Neuronal stem cell (in vitro differentiated cells): ENCODE measurements at regions not wholly inside any gene's neighbourhood (a gene's known extent, or its start where the extent isn't known, plus 50 kb on each side); places are given as distances from the start of the nearest gene placed in this dataset.
"Not testable (repeated sequence)": the region's sequence is repeated elsewhere in the genome, so short reads cannot be mapped to it uniquely, and the experiment has no call there.

Source experiments
- DNase-seq: peaks from one replicate; pipeline ENCODE4 v3.0.0-alpha.2; 2013; ENCODE audit warnings: low spot score
- H2AFZ ChIP-seq: one replicate; pipeline ENCODE4 v1.6.1; 2013; ENCODE audit warnings: mild to moderate bottlenecking, low read length, inconsistent platforms
- H2AK5ac ChIP-seq: 2 replicates; pipeline ENCODE4 v1.6.1; 2013; ENCODE audit warnings: low read depth, mild to moderate bottlenecking, inconsistent platforms, low read length, moderate library complexity, mixed read lengths
- H2BK120ac ChIP-seq: 2 replicates; pipeline ENCODE4 v1.6.1; 2013; ENCODE audit warnings: low read depth, mild to moderate bottlenecking, inconsistent platforms, low read length, moderate library complexity, mixed read lengths
- H2BK12ac ChIP-seq: one replicate; pipeline ENCODE4 v1.6.1; 2013; ENCODE audit warnings: low read length, inconsistent platforms
- H2BK15ac ChIP-seq: 2 replicates; pipeline ENCODE4 v1.6.1; 2013; ENCODE audit warnings: mild to moderate bottlenecking, low read length, inconsistent platforms, mixed read lengths
- H2BK5ac ChIP-seq: one replicate; pipeline ENCODE4 v1.6.1; 2013; ENCODE audit warnings: inconsistent platforms, mild to moderate bottlenecking, low read length, moderate library complexity
- H3K14ac ChIP-seq: one replicate; pipeline ENCODE4 v1.6.1; 2013; ENCODE audit warnings: low read length, inconsistent platforms
- H3K18ac ChIP-seq: 2 replicates; pipeline ENCODE4 v1.6.1; 2013; ENCODE audit warnings: low read length, inconsistent platforms
- H3K23ac ChIP-seq: 2 replicates; pipeline ENCODE4 v1.6.1; 2013; ENCODE audit warnings: low read depth, mild to moderate bottlenecking, mixed read lengths, low read length, inconsistent platforms; ENCODE audit not compliant: poor library complexity
- H3K27ac ChIP-seq: replicated peaks from 3 replicates; pipeline ENCODE4 v1.5.1; 2013; ENCODE audit warnings: low read length, inconsistent platforms
- H3K27me3 ChIP-seq, 3 experiments: 2 replicates each; pipeline ENCODE4 v1.6.1; 2013; ENCODE audit warnings: low read length in 3 of 3, mild to moderate bottlenecking in 2 of 3, inconsistent platforms in 1 of 3, low read depth in 1 of 3, mixed read lengths in 1 of 3, moderate library complexity in 1 of 3; ENCODE audit not compliant: control insufficient read depth in 3 of 3, insufficient read depth in 3 of 3
- H3K36me3 ChIP-seq, 2 donors: replicated peaks in 1 of 2; 2 replicates each; pipeline ENCODE4 v1.6.1; 2013; ENCODE audit warnings: low read length in 2 of 2; ENCODE audit not compliant: control insufficient read depth in 2 of 2, insufficient read depth in 2 of 2
- H3K4ac ChIP-seq: 2 replicates; pipeline ENCODE4 v1.6.1; 2013; ENCODE audit warnings: inconsistent platforms, mild to moderate bottlenecking, low read length, moderate library complexity
- H3K4me1 ChIP-seq, 2 donors: 1 replicate in 1 of 2; 2 replicates in 1 of 2; pipeline ENCODE4 v1.6.1; 2013; ENCODE audit warnings: low read length in 2 of 2, low read depth in 1 of 2; ENCODE audit not compliant: control insufficient read depth in 2 of 2, insufficient read depth in 1 of 2
- H3K4me2 ChIP-seq: one replicate; pipeline ENCODE4 v1.6.1; 2013; ENCODE audit warnings: mild to moderate bottlenecking, low read length, inconsistent platforms; ENCODE audit not compliant: insufficient read depth, poor library complexity, severe bottlenecking
- H3K4me3 ChIP-seq, 2 donors: 2 replicates each; pipeline ENCODE4 v1.5.1; 2013; ENCODE audit warnings: low read length in 2 of 2, mild to moderate bottlenecking in 2 of 2, inconsistent platforms in 1 of 2, moderate library complexity in 1 of 2
- H3K79me1 ChIP-seq: one replicate; pipeline ENCODE4 v1.6.1; 2013; ENCODE audit warnings: low read depth, mild to moderate bottlenecking, inconsistent platforms, low read length, moderate library complexity
- H3K9ac ChIP-seq: one replicate; pipeline ENCODE4 v1.6.1; 2013; ENCODE audit warnings: mild to moderate bottlenecking, low read depth, low read length, inconsistent platforms; ENCODE audit not compliant: poor library complexity
- H3K9me3 ChIP-seq, 2 donors: replicated peaks in 1 of 2; 2 replicates each; pipeline versions ENCODE3 to v1.6.1; 2013; ENCODE audit warnings: low read length in 2 of 2, mild to moderate bottlenecking in 2 of 2, inconsistent platforms in 1 of 2, low read depth in 1 of 2, mixed read lengths in 1 of 2, moderate library complexity in 1 of 2; ENCODE audit not compliant: control insufficient read depth in 2 of 2, insufficient read depth in 1 of 2
- H4K8ac ChIP-seq: one replicate; pipeline ENCODE4 v1.6.1; 2013; ENCODE audit warnings: low read depth, mild to moderate bottlenecking, inconsistent platforms, low read length, moderate library complexity
- H4K91ac ChIP-seq: one replicate; pipeline ENCODE4 v1.6.1; 2013; ENCODE audit warnings: low read length, low read depth, mild to moderate bottlenecking, inconsistent platforms; ENCODE audit not compliant: poor library complexity
- WGBS, 2 donors: extraction: QIAGEN DNeasy Blood & Tissue Kit; methylation state at CpG; one replicate each; pipeline ENCODE4 v1.1.7; 2013; ENCODE audit warnings: missing lambda C conversion rate in 2 of 2, mixed read lengths in 1 of 2; ENCODE audit not compliant: insufficient read length in 2 of 2, insufficient replicate concordance in 1 of 2; ENCODE audit errors: extremely low coverage in 2 of 2; 5-methylcytosine and 5-hydroxymethylcytosine counted together

- H3K4me3 ChIP-seq: no peak overlapping the region
- H3K9me3 ChIP-seq: peaks cover 0 to 3% of the 10 kb centered on the region in 2 donors
- H2BK5ac ChIP-seq: no peak overlapping the region
- no peaks in the 10 kb centered on the region for H3K36me3 ChIP-seq
- no peak overlapping the region for H3K27ac ChIP-seq
- no peak overlapping the region for H2BK15ac ChIP-seq
- no peak overlapping the region for H2AK5ac ChIP-seq
- no CpG with 5 or more reads among the region's 15 CpGs for WGBS, 2 donors
- no peaks in the 10 kb centered on the region for H3K27me3 ChIP-seq
- H4K8ac ChIP-seq: no peak overlapping the region
- no peak overlapping the region for H3K4me2 ChIP-seq
- H3K9ac ChIP-seq: no peak overlapping the region
- no peak overlapping the region for H3K4ac ChIP-seq
- no peak overlapping the region for H3K18ac ChIP-seq
- no peak overlapping the region for H2BK12ac ChIP-seq
- H2AFZ ChIP-seq: no peak overlapping the region
- H3K23ac ChIP-seq: no peak overlapping the region
- no peak overlapping the region for H2BK120ac ChIP-seq
- no peaks in the 10 kb centered on the region for H3K79me1 ChIP-seq
- DNase-seq: no peak
- H3K14ac ChIP-seq: no peak overlapping the region
- no peak overlapping the region for H4K91ac ChIP-seq
- H3K4me1 ChIP-seq: no peaks in the 10 kb centered on the region
Observed at GRCh38 chr18:8882632-8883408, 177.5 kb downstream of the MTCL1 start.

DNA sequence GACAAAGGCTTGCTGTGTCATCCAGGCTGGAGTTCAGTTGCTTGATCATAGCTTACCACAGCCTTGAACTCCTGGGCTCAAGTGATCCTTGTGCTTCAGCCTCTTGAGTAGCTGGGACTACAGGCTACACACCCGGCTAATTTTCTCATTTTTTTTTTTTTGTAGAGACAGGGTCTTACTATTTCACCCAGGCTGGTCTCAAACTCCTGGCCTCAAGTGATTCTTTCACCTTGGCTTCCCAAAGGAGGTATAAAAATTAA is 178.0 kb downstream of the MTCL1 start:
- no peaks in the 10 kb centered on the region for H3K79me1 ChIP-seq
- no CpG with 5 or more reads among the region's 1 CpG for WGBS, 2 donors
- no peak overlapping the region for H3K4me2 ChIP-seq

DNA sequence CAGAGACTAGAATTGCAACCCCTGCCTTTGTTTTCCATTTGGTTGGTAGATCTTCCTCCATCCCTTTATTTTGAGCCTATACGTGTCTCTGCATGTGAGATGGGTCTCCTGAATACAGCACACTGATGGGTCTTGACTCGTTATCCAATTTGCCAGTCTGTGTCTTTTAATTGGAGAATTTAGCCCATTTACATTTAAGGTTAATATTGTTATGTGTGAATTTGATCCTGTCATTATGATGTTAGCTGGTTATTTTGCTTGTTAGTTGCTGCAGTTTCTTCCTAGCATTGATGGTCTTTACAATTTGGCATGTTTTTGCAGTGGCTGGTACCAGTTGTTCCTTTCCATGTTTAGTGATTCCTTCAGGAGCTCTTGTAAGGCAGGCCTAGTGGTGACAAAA is 182.5 kb downstream of the MTCL1 start:
- H3K14ac ChIP-seq, H3K27me3 ChIP-seq, H3K9me3 ChIP-seq, H3K9ac ChIP-seq, H2BK12ac ChIP-seq, H3K18ac ChIP-seq, H3K27ac ChIP-seq, DNase-seq, H2AFZ ChIP-seq, H3K4me3 ChIP-seq, H3K79me1 ChIP-seq, H3K4me2 ChIP-seq, H3K23ac ChIP-seq, H4K91ac ChIP-seq, H3K4ac ChIP-seq, H2AK5ac ChIP-seq, H3K4me1 ChIP-seq, H2BK5ac ChIP-seq, H2BK15ac ChIP-seq, H4K8ac ChIP-seq, H3K36me3 ChIP-seq, H2BK120ac ChIP-seq: not testable (repeated sequence)
- WGBS, 2 donors: no CpG with 5 or more reads among the region's 2 CpGs

More for the DNA sequence above, 178.0 kb downstream of the MTCL1 start:
- no peak overlapping the region for H3K18ac ChIP-seq
- H3K4ac ChIP-seq: no peak overlapping the region
- H4K91ac ChIP-seq: no peak overlapping the region
- H2BK15ac ChIP-seq: no peak overlapping the region
- H3K9me3 ChIP-seq: peaks cover 0 to 3% of the 10 kb centered on the region in 2 donors
- no peak overlapping the region for H4K8ac ChIP-seq
- H2AK5ac ChIP-seq: no peak overlapping the region
- DNase-seq: no peak
- H2BK12ac ChIP-seq: no peak overlapping the region
- no peak overlapping the region for H2AFZ ChIP-seq
- no peak overlapping the region for H2BK5ac ChIP-seq
- H2BK120ac ChIP-seq: no peak overlapping the region
- no peaks in the 10 kb centered on the region for H3K27me3 ChIP-seq
- no peaks in the 10 kb centered on the region for H3K36me3 ChIP-seq
- H3K23ac ChIP-seq: no peak overlapping the region
- H3K9ac ChIP-seq: no peak overlapping the region
- H3K4me1 ChIP-seq: no peaks in the 10 kb centered on the region
- no peak overlapping the region for H3K14ac ChIP-seq
- no peak overlapping the region for H3K27ac ChIP-seq
- H3K4me3 ChIP-seq: no peak overlapping the region

GRCh38 chr18:8889489-8889888 is 184.1 kb downstream of the MTCL1 start:
- WGBS, 2 donors: no CpG with 5 or more reads among the region's 2 CpGs
- Histone ChIP-seq H3K4me2 (no peak overlapping the region), H3K36me3 (no peaks in the 10 kb centered on the region), H3K79me1 (no peaks in the 10 kb centered on the region), H3K9ac (no peak overlapping the region), H2BK15ac (no peak overlapping the region), H3K18ac (no peak overlapping the region), H3K4ac (no peak overlapping the region), H4K91ac (no peak overlapping the region), H2BK120ac (no peak overlapping the region), H3K4me3 (no peak overlapping the region), H3K27ac (no peak overlapping the region), H3K23ac (no peak overlapping the region), H3K27me3 (no peaks in the 10 kb centered on the region), H3K9me3 (peaks cover 0 to 4% of the 10 kb centered on the region in 2 donors), H4K8ac (no peak overlapping the region), H3K14ac (no peak overlapping the region), H2BK12ac (no peak overlapping the region), H3K4me1 (peaks cover 2 to 3% of the 10 kb centered on the region in 2 donors), H2AFZ (no peak overlapping the region), H2AK5ac (no peak overlapping the region), H2BK5ac (no peak overlapping the region)
- DNase-seq: no peak
